ENCODE measurements at regions not wholly inside any gene's neighbourhood (a gene's known extent, or its start where the extent isn't known, plus 50 kb on each side); places are given as distances from the start of the nearest gene placed in this dataset.
"Not testable (repeated sequence)": the region's sequence is repeated elsewhere in the genome, so short reads cannot be mapped to it uniquely, and the experiment has no call there.

GRCh38 chr10:42533866-42534265 is 104.5 kb downstream of the ZNF33B start:
- H3K4me1 Mint-ChIP-seq (ENCODE audit: low read depth); ATAC-seq (ENCODE audit: poor library complexity); H3K27me3 Mint-ChIP-seq; intact Hi-C loops (cut with DNase I, micrococcal nuclease); H3K4me3 Mint-ChIP-seq; H3K27ac Mint-ChIP-seq; H3K27ac ChIP-seq (ENCODE audit: low read depth in 1 of 2, low read length in 2 of 2); H3K27me3 ChIP-seq (ENCODE audit: control insufficient read depth in 1 of 2, insufficient read depth in 2 of 2, low read length in 2 of 2); DNase-seq; CTCF ChIA-PET; H3K36me3 ChIP-seq (ENCODE audit: insufficient read depth, low read length); H3K4me3 ChIP-seq (ENCODE audit: low read length); H3K9me3 Mint-ChIP-seq; POLR2A ChIA-PET; H3K4me1 ChIP-seq (ENCODE audit: insufficient read depth, low read length): not testable (repeated sequence)
- peaks cover 9 to 31% of the 10 kb centered on the region in 2 experiments for H3K9me3 ChIP-seq (ENCODE audit: control insufficient read depth in 1 of 2, insufficient read depth in 1 of 2, low read length in 2 of 2)
- H3K36me3 Mint-ChIP-seq (ENCODE audit: low read depth), result peaks cover 87% of the 10 kb centered on the region

- Histone ChIP-seq H3K36me3 (ENCODE audit: insufficient read depth, low read length) (no peaks in the 10 kb centered on the region), H3K9me3 (ENCODE audit: control insufficient read depth in 1 of 2, insufficient read depth in 1 of 2, low read length in 2 of 2) (peaks cover 8 to 31% of the 10 kb centered on the region in 2 experiments), H3K27me3 (ENCODE audit: control insufficient read depth in 1 of 2, insufficient read depth in 2 of 2, low read length in 2 of 2) (no peaks in the 10 kb centered on the region), H3K4me1 (ENCODE audit: insufficient read depth, low read length) (no peaks in the 10 kb centered on the region), H3K4me3 (ENCODE audit: low read length) (no peak overlapping the region), H3K27ac (ENCODE audit: low read depth in 1 of 2, low read length in 2 of 2) (no peak overlapping the region)
- POLR2A ChIA-PET, result no interaction called here
- no peak for TF ChIP-seq CTCF (IDR thresholded peaks at IDR 0.05)
- Mint-ChIP-seq H3K27ac (no peak overlapping the region), H3K4me3 (no peak overlapping the region), H3K36me3 (ENCODE audit: low read depth) (peaks cover 81% of the 10 kb centered on the region), H3K4me1 (ENCODE audit: low read depth) (no peaks in the 10 kb centered on the region), H3K9me3 (peaks cover 7% of the 10 kb centered on the region), H3K27me3 (no peaks in the 10 kb centered on the region)
- CTCF ChIA-PET, result no interaction called here
- ATAC-seq (ENCODE audit: poor library complexity) (no peak), DNase-seq (no peak)
- intact Hi-C loops (cut with DNase I, micrococcal nuclease), result no loop called here
Measured at GRCh38 chr10:42532996-42533395, 105.4 kb downstream of the ZNF33B start.

GRCh38 chr10:42523098-42523497 is 115.3 kb downstream of the ZNF33B start:
- Mint-ChIP-seq H3K4me1 (ENCODE audit: low read depth) (no peaks in the 10 kb centered on the region), H3K4me3 (no peak overlapping the region), H3K27ac (no peak overlapping the region), H3K36me3 (ENCODE audit: low read depth) (peaks cover 95% of the 10 kb centered on the region), H3K27me3 (no peaks in the 10 kb centered on the region), H3K9me3 (peaks cover 20% of the 10 kb centered on the region)
- Histone ChIP-seq H3K4me1 (ENCODE audit: insufficient read depth, low read length) (no peaks in the 10 kb centered on the region), H3K27ac (ENCODE audit: low read depth in 1 of 2, low read length in 2 of 2) (no peak overlapping the region), H3K36me3 (ENCODE audit: insufficient read depth, low read length) (peaks cover 44% of the 10 kb centered on the region), H3K9me3 (ENCODE audit: control insufficient read depth in 1 of 2, insufficient read depth in 1 of 2, low read length in 2 of 2) (peaks cover 34 to 76% of the 10 kb centered on the region in 2 experiments), H3K27me3 (ENCODE audit: control insufficient read depth in 1 of 2, insufficient read depth in 2 of 2, low read length in 2 of 2) (no peaks in the 10 kb centered on the region), H3K4me3 (ENCODE audit: low read length) (no peak overlapping the region)
- no peak for TF ChIP-seq CTCF (IDR thresholded peaks at IDR 0.05)
- POLR2A ChIA-PET, result no interaction called here
- DNase-seq (no peak), ATAC-seq (ENCODE audit: poor library complexity) (no peak)
- intact Hi-C loops (cut with DNase I, micrococcal nuclease), result no loop called here
- CTCF ChIA-PET, result no interaction called here

- H3K36me3 ChIP-seq (ENCODE audit: insufficient read depth, low read length), result peaks cover 40% of the 10 kb centered on the region
- Mint-ChIP-seq H3K27me3 (no peaks in the 10 kb centered on the region), H3K4me1 (ENCODE audit: low read depth) (no peaks in the 10 kb centered on the region), H3K9me3 (peaks cover 28% of the 10 kb centered on the region), H3K36me3 (ENCODE audit: low read depth) (peaks cover 87% of the 10 kb centered on the region), H3K27ac (no peak overlapping the region), H3K4me3 (no peak overlapping the region)
- H3K9me3 ChIP-seq (ENCODE audit: control insufficient read depth in 1 of 2, insufficient read depth in 1 of 2, low read length in 2 of 2), result peaks cover 47 to 98% of the 10 kb centered on the region in 2 experiments
- ChIA-PET POLR2A (no interaction called here), CTCF (no interaction called here)
- intact Hi-C loops (cut with DNase I, micrococcal nuclease), result no loop called here
- no peak overlapping the region for H3K27ac ChIP-seq (ENCODE audit: low read depth in 1 of 2, low read length in 2 of 2)
- H3K27me3 ChIP-seq (ENCODE audit: control insufficient read depth in 1 of 2, insufficient read depth in 2 of 2, low read length in 2 of 2), result no peaks in the 10 kb centered on the region
- TF ChIP-seq CTCF (IDR thresholded peaks at IDR 0.05), result no peak
- no peak for DNase-seq
- H3K4me3 ChIP-seq (ENCODE audit: low read length), result no peak overlapping the region
- ATAC-seq (ENCODE audit: poor library complexity), result no peak
- no peaks in the 10 kb centered on the region for H3K4me1 ChIP-seq (ENCODE audit: insufficient read depth, low read length)
Measured at GRCh38 chr10:42519761-42520460, 118.5 kb downstream of the ZNF33B start.
